DND-41 (cell line): ENCODE measurements at regions not wholly inside any gene's neighbourhood (a gene's known extent, or its start where the extent isn't known, plus 50 kb on each side); places are given as distances from the start of the nearest gene placed in this dataset.
A peak's percentile ranks its signal among the peaks of the same experiment; 100 is the strongest.

Source experiments
- ATAC-seq: fragments of 200-7000 bp; cut with Tn5 transposase; 3 replicates; pipeline ENCODE4 v1.9.1; 2021; ENCODE audit warnings: low read depth; ENCODE audit not compliant: insufficient read depth
- DNase-seq: peaks from one replicate; pipeline ENCODE4 v3.0.0-alpha.2; 2020
- H2AFZ ChIP-seq: 2 replicates; pipeline ENCODE4 v1.6.0; 2012; ENCODE audit warnings: low read depth, low read length
- H3K27ac ChIP-seq: 2 replicates; pipeline ENCODE4 v1.5.1; 2012; ENCODE audit warnings: low read length, inconsistent platforms
- H3K27me3 ChIP-seq: fragments of 200-600 bp; sonication (generic); 2 replicates; pipeline ENCODE4 v1.6.0; 2012; ENCODE audit warnings: low read length, mild to moderate bottlenecking, inconsistent platforms; ENCODE audit not compliant: insufficient read depth, poor library complexity
- H3K36me3 ChIP-seq: 2 replicates; pipeline ENCODE4 v1.5.1; 2012; ENCODE audit warnings: low read length, inconsistent platforms; ENCODE audit not compliant: insufficient read depth
- H3K4me1 ChIP-seq: 2 replicates; pipeline ENCODE4 v1.5.1; 2012; ENCODE audit warnings: mild to moderate bottlenecking, low read length; ENCODE audit not compliant: insufficient read depth
- H3K4me2 ChIP-seq: 2 replicates; pipeline ENCODE4 v1.6.0; 2012; ENCODE audit warnings: mild to moderate bottlenecking, moderate library complexity, low read length, inconsistent platforms; ENCODE audit not compliant: insufficient read depth
- H3K4me3 ChIP-seq, 2 experiments: fragments of 200-600 bp in 1 of 2; shearing (Covaris generic) in 1 of 2; 2 replicates each; pipeline ENCODE4 v1.5.1; 2012 to 2016; ENCODE audit warnings: inconsistent platforms in 2 of 2, low read length in 2 of 2, mild to moderate bottlenecking in 2 of 2, low read depth in 1 of 2, moderate library complexity in 1 of 2
- H3K79me2 ChIP-seq: 2 replicates; pipeline ENCODE4 v1.6.0; 2012; ENCODE audit warnings: low read length, inconsistent platforms; ENCODE audit not compliant: insufficient read depth
- H3K9ac ChIP-seq: 2 replicates; pipeline ENCODE4 v1.6.0; 2012; ENCODE audit warnings: low read depth, mild to moderate bottlenecking, inconsistent platforms, low read length, moderate library complexity
- H3K9me3 ChIP-seq: 2 replicates; pipeline ENCODE4 v1.5.1; 2012; ENCODE audit warnings: low read length, moderate library complexity, mild to moderate bottlenecking, inconsistent platforms; ENCODE audit not compliant: insufficient read depth, severe bottlenecking
- H4K20me1 ChIP-seq: 2 replicates; pipeline ENCODE4 v1.6.0; 2012; ENCODE audit warnings: low read length; ENCODE audit not compliant: insufficient read depth
- CTCF ChIP-seq: IDR thresholded peaks from 2 replicates; pipeline ENCODE4 v1.5.1; 2012; ENCODE audit warnings: borderline replicate concordance, low read length, moderate library complexity, mild to moderate bottlenecking; ENCODE audit not compliant: poor library complexity, severe bottlenecking; ENCODE audit errors: extremely low read depth
- EZH2 ChIP-seq: IDR thresholded peaks from 3 replicates; pipeline ENCODE4 v1.6.1; 2012; ENCODE audit warnings: borderline replicate concordance, low read depth, mild to moderate bottlenecking, moderate library complexity, low read length, inconsistent platforms; ENCODE audit not compliant: severe bottlenecking

- H3K9me3 ChIP-seq: no peaks in the 10 kb centered on the region
- H3K27me3 ChIP-seq: no peaks in the 10 kb centered on the region
- H3K36me3 ChIP-seq: no peaks in the 10 kb centered on the region
- no peak for ATAC-seq
- H2AFZ ChIP-seq: no peak overlapping the region
- H3K79me2 ChIP-seq: no peaks in the 10 kb centered on the region
- no peak overlapping the region for H3K4me3 ChIP-seq
- no peak for DNase-seq
- peaks cover 36% of the 10 kb centered on the region for H3K4me1 ChIP-seq
- H3K27ac ChIP-seq: peak overlapping the region; percentile 18; the same call in 1 of the 2 replicates
- TF ChIP-seq CTCF (no peak), EZH2 (no peak)
- no peaks in the 10 kb centered on the region for H4K20me1 ChIP-seq
- no peak overlapping the region for H3K4me2 ChIP-seq
- H3K9ac ChIP-seq: no peak overlapping the region
These were observed 299.3 kb upstream of the PITRM1 start for GRCh38 chr10:3471927-3472286.

DNA sequence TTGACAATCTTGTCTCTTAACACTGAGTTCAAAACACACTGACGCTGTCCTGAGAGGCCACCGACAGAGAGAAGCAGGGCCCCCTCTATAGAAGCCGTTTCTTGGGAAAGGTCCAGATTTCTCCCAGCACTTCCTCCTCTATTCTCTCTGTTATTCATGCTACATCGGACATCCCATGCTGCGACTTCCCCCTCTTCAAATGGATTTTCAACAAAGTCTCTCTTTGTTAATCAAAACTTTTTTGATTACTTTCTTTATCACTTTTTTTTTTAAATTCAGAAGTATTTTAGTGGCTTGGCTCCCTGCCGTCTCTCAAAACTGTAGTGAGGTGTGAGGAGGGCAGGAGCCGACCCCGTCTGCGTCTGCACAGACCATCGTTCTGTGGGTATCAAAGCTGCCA, 298.9 kb upstream of the PITRM1 start:
- ATAC-seq (no peak), DNase-seq (no peak)
- Histone ChIP-seq H4K20me1 (no peaks in the 10 kb centered on the region), H3K4me2 (no peak overlapping the region), H3K36me3 (no peaks in the 10 kb centered on the region), H3K27ac (no peak overlapping the region), H3K4me3 (no peak overlapping the region), H3K9me3 (no peaks in the 10 kb centered on the region), H3K27me3 (no peaks in the 10 kb centered on the region), H2AFZ (no peak overlapping the region), H3K79me2 (no peaks in the 10 kb centered on the region), H3K4me1 (peaks cover 36% of the 10 kb centered on the region), H3K9ac (no peak overlapping the region)
- TF ChIP-seq EZH2 (no peak), CTCF (no peak)

DNA sequence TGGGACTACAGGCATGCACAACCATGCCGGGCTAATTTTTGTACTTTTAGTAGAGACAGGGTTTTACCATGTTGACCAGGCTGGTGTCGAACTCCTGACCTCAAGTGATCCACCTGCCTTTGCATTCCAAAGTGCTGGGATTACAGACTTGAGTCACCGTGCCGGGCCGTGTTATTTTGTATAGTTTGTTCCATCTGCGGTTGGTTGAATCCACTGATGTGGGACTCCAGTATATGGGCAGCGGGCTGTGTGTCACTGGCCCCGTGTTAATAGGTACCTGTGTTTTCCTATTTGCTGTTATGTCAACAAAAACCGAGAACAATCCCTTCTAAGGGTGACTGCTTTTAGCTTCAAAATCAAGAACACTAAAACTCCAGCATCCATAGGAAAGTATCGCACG, 297.6 kb upstream of the PITRM1 start:
- no peak for DNase-seq
- no peak overlapping the region for H2AFZ ChIP-seq
- H3K4me3 ChIP-seq: no peak overlapping the region
- no peak for TF ChIP-seq EZH2
- no peak for TF ChIP-seq CTCF
- H3K9ac ChIP-seq: no peak overlapping the region
- no peaks in the 10 kb centered on the region for H4K20me1 ChIP-seq
- no peak overlapping the region for H3K27ac ChIP-seq
- no peak overlapping the region for H3K4me2 ChIP-seq
- ATAC-seq: no peak
- no peaks in the 10 kb centered on the region for H3K27me3 ChIP-seq
- H3K36me3 ChIP-seq: no peaks in the 10 kb centered on the region
- H3K4me1 ChIP-seq: peaks cover 43% of the 10 kb centered on the region
- no peaks in the 10 kb centered on the region for H3K79me2 ChIP-seq
- no peaks in the 10 kb centered on the region for H3K9me3 ChIP-seq

DNA sequence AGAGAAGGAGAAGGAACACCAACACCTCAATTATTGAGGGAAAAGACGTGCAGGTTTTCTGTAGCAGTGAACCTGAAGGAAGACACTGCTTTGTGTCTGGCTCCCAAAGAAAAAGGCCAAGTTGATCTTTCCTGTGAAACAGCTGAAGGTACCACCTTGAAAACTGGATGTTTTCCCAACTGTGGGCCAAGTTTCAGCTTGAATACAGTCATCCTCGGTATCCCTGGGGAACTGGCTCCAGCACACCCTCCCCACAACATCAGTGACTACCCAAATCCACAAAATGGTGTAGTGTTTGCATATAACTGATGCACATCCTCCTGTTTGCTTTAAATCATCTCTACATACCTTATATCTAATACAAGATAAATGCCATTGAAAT, 297.0 kb upstream of the PITRM1 start:
- Histone ChIP-seq H3K9me3 (no peaks in the 10 kb centered on the region), H3K79me2 (no peaks in the 10 kb centered on the region), H3K4me2 (no peak overlapping the region), H3K36me3 (no peaks in the 10 kb centered on the region), H3K4me3 (no peak overlapping the region), H3K27ac (no peak overlapping the region), H3K9ac (no peak overlapping the region), H3K4me1 (peaks cover 44% of the 10 kb centered on the region), H4K20me1 (no peaks in the 10 kb centered on the region), H2AFZ (no peak overlapping the region), H3K27me3 (no peaks in the 10 kb centered on the region)
- DNase-seq: no peak
- no peak for ATAC-seq
- TF ChIP-seq EZH2 (no peak), CTCF (no peak)
